GM21367 (cell line): ENCODE measurements at regions not wholly inside any gene's neighbourhood (a gene's known extent, or its start where the extent isn't known, plus 50 kb on each side); places are given as distances from the start of the nearest gene placed in this dataset.

Experiments used
- ATAC-seq: cut with Tn5 transposase; IDR thresholded peaks from one replicate; pipeline ENCODE4 v1.9.1; 2021; ENCODE audit not compliant: unreplicated experiment

DNA sequence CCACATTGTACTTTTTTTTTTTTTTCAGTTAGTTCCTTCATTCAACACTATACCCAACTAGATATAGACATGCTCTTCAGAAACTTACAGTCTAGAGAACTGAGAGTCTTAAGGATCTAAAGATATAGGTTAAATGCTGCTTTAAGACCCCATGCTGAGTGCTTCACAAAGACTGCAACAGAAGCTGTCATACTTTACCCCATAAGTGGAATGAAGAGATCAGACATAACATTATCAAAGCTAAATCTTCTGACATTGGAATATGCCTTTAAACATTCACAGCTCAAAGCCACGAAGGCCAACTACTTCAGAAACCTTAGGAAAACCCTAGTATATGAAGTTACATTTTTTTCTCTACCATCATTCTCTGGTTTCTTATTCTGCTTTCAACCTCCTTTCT, 666.4 kb downstream of the KCNT2 start:
- no peak for ATAC-seq

DNA sequence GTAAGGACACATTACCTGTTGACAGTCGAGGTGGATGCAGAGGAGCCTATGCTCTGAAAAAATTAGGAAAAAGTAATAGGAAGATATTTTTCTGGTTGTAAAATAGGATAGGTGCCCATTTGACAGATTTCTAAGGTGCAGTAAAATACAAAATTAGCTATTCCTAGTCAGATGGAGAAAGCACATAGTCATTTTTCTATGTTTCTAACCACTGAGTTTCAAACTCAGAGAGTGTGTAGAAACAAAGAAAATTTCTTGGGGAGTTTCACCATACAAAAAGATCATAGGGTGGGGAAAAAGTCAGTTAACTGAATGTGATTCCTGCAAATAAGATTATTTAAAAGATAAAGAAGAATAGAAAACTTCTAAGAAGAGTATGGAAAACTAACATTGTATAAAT, 666.9 kb downstream of the KCNT2 start:
- no peak for ATAC-seq

DNA sequence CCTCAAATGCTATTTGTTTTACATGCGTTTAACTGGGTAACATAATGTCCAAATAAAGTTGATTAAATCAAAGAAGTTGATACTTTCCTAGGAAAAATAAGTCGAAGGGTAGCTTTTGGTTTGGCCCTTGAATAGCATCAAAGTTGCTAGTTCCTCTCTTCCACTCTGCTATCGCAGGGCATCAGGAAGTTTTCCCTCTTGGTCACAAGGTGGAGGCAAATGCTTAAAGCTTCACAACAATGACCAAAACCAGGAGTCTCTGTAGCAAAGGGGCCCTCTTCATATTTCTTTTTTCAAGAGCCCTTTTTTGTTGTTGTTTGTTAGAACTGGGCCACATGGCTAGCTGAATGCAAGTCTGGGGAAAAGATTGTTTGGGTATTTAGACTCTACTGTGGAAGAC, 668.4 kb downstream of the KCNT2 start:
- no peak for ATAC-seq

DNA sequence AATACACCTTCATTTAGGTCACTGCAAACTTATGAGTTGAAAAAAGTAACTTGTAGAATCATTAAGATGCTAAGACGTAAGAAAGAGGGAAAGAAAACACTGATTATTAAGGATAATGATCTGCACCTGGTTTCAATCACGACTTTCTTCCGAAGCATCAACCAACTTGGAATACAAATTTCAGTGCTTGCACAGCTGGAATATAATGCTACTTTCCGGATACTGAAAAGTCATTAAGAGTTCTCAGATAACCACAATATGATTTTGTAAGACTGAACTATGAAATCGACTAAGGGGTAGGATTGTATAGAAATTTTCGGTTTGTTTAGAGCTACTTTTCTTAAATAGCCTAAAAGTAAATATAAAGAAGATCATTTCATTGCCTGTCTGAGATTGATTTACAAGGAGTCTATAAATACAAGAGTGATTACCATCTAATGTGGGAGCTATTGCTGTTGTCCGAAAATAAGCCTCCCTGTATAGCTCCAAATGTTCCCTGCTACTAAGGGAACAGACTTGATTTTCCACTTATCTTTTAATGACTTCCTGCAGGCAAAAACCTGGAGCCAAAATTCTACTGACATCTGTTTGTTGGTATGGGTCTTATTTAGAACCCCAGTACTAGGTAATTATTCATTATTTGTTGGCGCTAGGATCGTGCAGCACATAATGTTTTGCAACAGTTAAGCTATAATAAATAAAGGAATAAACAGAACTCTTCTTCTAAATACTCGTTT, 673.3 kb downstream of the KCNT2 start:
- no peak for ATAC-seq

GRCh38 chr1:195933835-195934234, 674.4 kb downstream of the KCNT2 start:
- ATAC-seq, result no peak

- no peak for ATAC-seq
Measured at GRCh38 chr1:195915826-195916225, 692.4 kb downstream of the KCNT2 start.

- no peak for ATAC-seq
Measured at GRCh38 chr1:195909061-195909460, 699.2 kb downstream of the KCNT2 start.

GRCh38 chr1:195908121-195908520, 700.1 kb downstream of the KCNT2 start:
- ATAC-seq, result no peak

DNA sequence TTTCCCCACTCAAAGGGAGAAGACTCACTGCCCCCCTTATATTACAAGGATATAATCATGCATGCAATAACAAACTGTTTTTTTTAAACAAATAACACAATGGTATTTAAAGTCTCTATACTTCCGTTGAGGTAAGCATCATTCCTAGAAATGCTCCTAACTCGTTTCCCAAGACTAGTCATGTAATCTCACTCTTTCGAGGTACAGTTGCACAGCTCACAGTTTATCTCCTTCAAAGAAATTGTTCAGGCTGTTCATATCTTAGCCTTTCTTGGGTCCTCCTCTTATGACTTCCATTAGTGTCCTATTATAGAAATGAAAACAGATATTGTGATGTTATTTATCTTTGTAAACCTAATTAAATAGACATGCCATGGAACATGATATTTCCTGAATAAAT, 705.0 kb downstream of the KCNT2 start:
- no peak for ATAC-seq

GRCh38 chr1:195902779-195903178, 705.5 kb downstream of the KCNT2 start:
- ATAC-seq, result no peak

GRCh38 chr1:195899762-195900352, 708.4 kb downstream of the KCNT2 start:
- ATAC-seq, result no peak

- no peak for ATAC-seq
Measured at GRCh38 chr1:195898924-195899323, 709.3 kb downstream of the KCNT2 start.

- no peak for ATAC-seq
Measured at GRCh38 chr1:195898373-195898772, 709.9 kb downstream of the KCNT2 start.

GRCh38 chr1:195897076-195897475, 711.2 kb downstream of the KCNT2 start:
- ATAC-seq, result no peak

- no peak for ATAC-seq
Measured at GRCh38 chr1:195894411-195894810, 713.8 kb downstream of the KCNT2 start.

DNA sequence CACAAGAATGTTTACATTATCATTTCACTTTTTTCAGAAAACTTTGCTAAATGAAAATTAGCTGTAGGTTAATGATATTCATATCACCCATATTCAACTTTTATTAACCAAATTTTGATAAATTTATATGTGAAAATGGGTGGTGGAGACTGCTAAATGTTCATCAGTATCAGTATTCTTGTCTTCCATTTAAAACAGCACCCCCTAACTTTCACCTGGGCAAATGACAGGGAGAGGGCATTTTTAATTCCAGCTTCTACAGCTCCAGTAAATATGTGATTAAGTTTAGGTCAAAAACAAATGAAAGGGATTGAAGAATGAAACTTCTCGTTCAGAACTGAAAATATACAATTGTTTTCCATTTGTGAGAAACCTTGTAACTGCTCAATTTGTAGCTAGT, 722.2 kb downstream of the KCNT2 start:
- no peak for ATAC-seq

DNA sequence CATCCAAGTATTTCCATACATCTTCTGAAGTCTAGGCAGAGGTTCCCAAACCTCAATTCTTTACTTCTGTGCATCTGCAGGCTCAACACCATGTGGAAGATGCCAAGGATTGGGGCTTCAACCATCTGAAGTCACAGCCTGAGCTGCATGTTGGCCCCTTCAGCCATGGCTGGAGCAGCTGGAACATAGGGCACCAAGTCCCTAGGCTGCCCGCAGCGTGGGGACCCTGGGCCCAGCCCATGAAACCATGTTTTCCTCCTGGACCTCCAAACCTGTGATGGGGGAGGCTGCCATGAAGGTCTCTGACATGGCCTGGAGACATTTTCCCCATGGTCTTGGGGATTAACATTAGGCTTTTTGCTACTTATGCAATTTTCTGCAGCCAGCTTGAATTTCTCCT, 729.8 kb downstream of the KCNT2 start:
- ATAC-seq, result no peak

DNA sequence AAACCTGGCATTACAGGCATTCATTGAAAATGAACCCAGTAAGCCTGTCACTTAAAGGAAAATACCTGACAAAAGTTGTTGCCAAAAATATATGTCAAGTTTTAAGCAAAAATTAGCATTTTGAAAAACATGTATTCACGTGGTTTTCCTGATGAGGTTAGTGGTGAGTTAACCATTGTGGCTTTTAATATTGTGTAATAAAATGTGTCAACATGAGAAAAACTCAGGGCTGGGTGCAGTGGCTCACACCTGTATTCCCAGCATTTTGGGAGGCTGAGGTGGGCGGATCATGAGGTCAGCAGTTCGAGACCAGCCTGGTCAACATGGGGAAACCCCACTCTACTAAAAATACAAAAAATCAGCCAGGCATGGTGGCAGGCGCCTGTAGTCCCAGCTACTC, 731.4 kb downstream of the KCNT2 start:
- no peak for ATAC-seq

GRCh38 chr1:195872376-195872775, 735.9 kb downstream of the KCNT2 start:
- ATAC-seq, result no peak

GRCh38 chr1:195867638-195868037, 740.6 kb downstream of the KCNT2 start:
- ATAC-seq, result no peak

DNA sequence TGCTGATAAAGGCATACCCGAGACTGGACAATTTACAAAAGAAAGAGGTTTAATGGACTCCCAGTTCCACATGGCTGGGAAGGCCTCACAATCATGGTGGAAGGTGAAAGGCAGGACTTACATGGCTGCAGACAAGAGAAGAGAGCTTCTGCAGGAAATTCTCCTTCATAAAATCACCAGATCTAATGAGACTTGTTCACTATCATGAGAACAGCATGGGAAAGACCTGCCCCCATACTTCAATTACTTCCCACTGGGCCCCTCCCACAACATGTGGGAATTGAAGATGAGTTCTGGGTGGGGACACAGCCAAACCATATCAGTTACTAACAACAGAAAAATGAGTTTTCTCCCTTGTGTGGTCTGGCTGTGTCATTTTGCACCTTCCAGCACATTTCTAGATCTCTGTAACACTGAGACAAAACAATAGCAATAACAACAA, 741.4 kb downstream of the KCNT2 start:
- ATAC-seq, result no peak

GRCh38 chr1:195866091-195866780, 742.0 kb downstream of the KCNT2 start:
- no peak for ATAC-seq
